H1 (cell line): ENCODE measurements at regions not wholly inside any gene's neighbourhood (a gene's known extent, or its start where the extent isn't known, plus 50 kb on each side); places are given as distances from the start of the nearest gene placed in this dataset.
A peak's percentile ranks its signal among the peaks of the same experiment; 100 is the strongest.

Experiments used
- CTCF ChIA-PET: fragments of 300-600 bp; sonication (Branson Sonifier 250); formaldehyde crosslinking; loops from one replicate; lab custom pipeline; 2021; ENCODE audit not compliant: partially characterized antibody; lab: Charles Lee
- POLR2A ChIA-PET: fragments of 300-600 bp; sonication (Branson Sonifier 250); formaldehyde crosslinking; loops from one replicate; lab custom pipeline; 2021; ENCODE audit warnings: inconsistent platforms; ENCODE audit not compliant: partially characterized antibody; lab: Charles Lee
- DNase-seq, 2 experiments: peaks; one replicate each; pipeline versions ENCODE4 v3.0.0 to v3.0.0-alpha.2; 2010 to 2022; ENCODE audit warnings: low spot score in 2 of 2, low read depth in 1 of 2, mixed read lengths in 1 of 2
- FAIRE-seq: peaks from 2 replicates; lab custom pipeline; 2011; peaks lifted over from hg19 to GRCh38; lab: Jason Lieb, UNC
- H2AFZ ChIP-seq: 2 replicates; pipeline ENCODE4 v1.8.1; 2012; ENCODE audit warnings: low read length, inconsistent platforms
- H2AK5ac ChIP-seq: 2 replicates; pipeline ENCODE4 v1.6.1; 2013; ENCODE audit warnings: low read depth, low read length
- H2BK120ac ChIP-seq: replicated peaks from 2 replicates; pipeline ENCODE3; 2013; ENCODE audit warnings: low read depth, low read length, inconsistent platforms
- H2BK12ac ChIP-seq: 2 replicates; pipeline ENCODE4 v1.6.1; 2013; ENCODE audit warnings: low read depth, low read length
- H2BK15ac ChIP-seq: 2 replicates; pipeline ENCODE4 v1.6.1; 2013; ENCODE audit warnings: low read length
- H2BK20ac ChIP-seq: 2 replicates; pipeline ENCODE4 v1.6.1; 2013; ENCODE audit warnings: low read length
- H2BK5ac ChIP-seq: 2 replicates; pipeline ENCODE4 v1.6.1; 2013; ENCODE audit warnings: low read depth, low read length
- H3K14ac ChIP-seq: 2 replicates; pipeline ENCODE4 v1.6.1; 2013; ENCODE audit warnings: inconsistent platforms; ENCODE audit not compliant: insufficient read length
- H3K18ac ChIP-seq: 2 replicates; pipeline ENCODE4 v1.6.1; 2013; ENCODE audit warnings: low read length; ENCODE audit errors: extremely low read depth
- H3K23ac ChIP-seq: 2 replicates; pipeline ENCODE4 v1.6.1; 2013; ENCODE audit warnings: inconsistent platforms; ENCODE audit not compliant: insufficient read length
- H3K23me2 ChIP-seq: 2 replicates; pipeline ENCODE4 v1.6.1; 2013; ENCODE audit warnings: low read depth, low read length
- H3K27ac ChIP-seq: 2 replicates; pipeline ENCODE4 v1.6.1; 2011; ENCODE audit warnings: low read depth, low read length, inconsistent platforms
- H3K27me3 ChIP-seq, 4 experiments: replicated peaks in 1 of 4; 1 replicate in 1 of 4; 2 replicates in 3 of 4; pipeline versions ENCODE4 v1.6.1 to v1.8.1; 2011 to 2013; ENCODE audit warnings: low read length in 3 of 4, mild to moderate bottlenecking in 3 of 4, inconsistent platforms in 2 of 4, mixed read lengths in 2 of 4, moderate library complexity in 1 of 4; ENCODE audit not compliant: control insufficient read depth in 3 of 4, insufficient read depth in 3 of 4; ENCODE audit errors: extremely low read depth in 1 of 4
- H3K36me3 ChIP-seq, 4 experiments: 2 replicates each; pipeline versions ENCODE4 v1.6.1 to v1.8.1; 2011 to 2013; ENCODE audit warnings: mild to moderate bottlenecking in 4 of 4, low read length in 3 of 4, moderate library complexity in 2 of 4, control low read depth in 1 of 4, inconsistent platforms in 1 of 4; ENCODE audit not compliant: insufficient read depth in 4 of 4, control insufficient read depth in 2 of 4
- H3K4ac ChIP-seq: replicated peaks from 2 replicates; pipeline ENCODE3; 2013; ENCODE audit warnings: low read length, low read depth, mixed read lengths, inconsistent platforms; ENCODE audit not compliant: insufficient read length
- H3K4me1 ChIP-seq, 4 experiments: replicated peaks in 1 of 4; 1 replicate in 1 of 4; 2 replicates in 3 of 4; pipeline versions ENCODE4 v1.6.1 to v1.8.1; 2011 to 2013; ENCODE audit warnings: low read length in 3 of 4, inconsistent platforms in 2 of 4, mixed read lengths in 1 of 4; ENCODE audit not compliant: insufficient read depth in 4 of 4, control insufficient read depth in 3 of 4
- H3K4me2 ChIP-seq, 2 experiments: 2 replicates each; pipeline versions ENCODE4 v1.6.1 to v1.8.1; 2011 to 2013; ENCODE audit warnings: low read depth in 2 of 2, low read length in 2 of 2, control low read depth in 1 of 2, inconsistent platforms in 1 of 2, mild to moderate bottlenecking in 1 of 2; ENCODE audit not compliant: insufficient read depth in 1 of 2
- H3K4me3 ChIP-seq, 4 experiments: fragments of 200-600, 300-600 bp in 1 of 4; sonication (generic), shearing (Covaris generic), sonication (Bioruptor Twin) in 1 of 4; 2 replicates each; pipeline versions ENCODE4 v1.5.1 to v1.8.1; 2011 to 2016; ENCODE audit warnings: low read length in 4 of 4, low read depth in 3 of 4, control low read depth in 2 of 4, inconsistent platforms in 2 of 4, mild to moderate bottlenecking in 2 of 4, mixed read lengths in 1 of 4, moderate library complexity in 1 of 4; ENCODE audit not compliant: insufficient read depth in 2 of 4; ENCODE audit errors: extremely low read depth in 1 of 4
- H3K56ac ChIP-seq: replicated peaks from 2 replicates; pipeline ENCODE3; 2013; ENCODE audit warnings: low read depth, mild to moderate bottlenecking, mixed read lengths, low read length, inconsistent platforms; ENCODE audit not compliant: insufficient read length
- H3K79me1 ChIP-seq: 2 replicates; pipeline ENCODE4 v1.6.1; 2013; ENCODE audit warnings: low read depth, low read length, control low read depth
- H3K79me2 ChIP-seq, 2 experiments: 2 replicates each; pipeline versions ENCODE4 v1.6.1 to v1.8.1; 2012 to 2013; ENCODE audit warnings: low read length in 2 of 2, mild to moderate bottlenecking in 2 of 2, inconsistent platforms in 1 of 2; ENCODE audit not compliant: insufficient read depth in 2 of 2, control insufficient read depth in 1 of 2
- H3K9ac ChIP-seq, 4 experiments: replicated peaks in 1 of 4; 1 replicate in 1 of 4; 2 replicates in 3 of 4; pipeline versions ENCODE4 v1.6.1 to v1.8.1; 2011 to 2013; ENCODE audit warnings: low read depth in 3 of 4, low read length in 3 of 4, control low read depth in 2 of 4, mild to moderate bottlenecking in 2 of 4, moderate library complexity in 2 of 4, inconsistent platforms in 1 of 4; ENCODE audit errors: extremely low read depth in 1 of 4
- H3K9me3 ChIP-seq, 2 experiments: 2 replicates each; pipeline versions ENCODE4 v1.6.1 to v1.8.1; 2012 to 2013; ENCODE audit warnings: mild to moderate bottlenecking in 2 of 2, moderate library complexity in 2 of 2, control low read depth in 1 of 2, inconsistent platforms in 1 of 2, low read depth in 1 of 2, low read length in 1 of 2, mixed read lengths in 1 of 2; ENCODE audit not compliant: insufficient read depth in 2 of 2
- H4K20me1 ChIP-seq, 2 experiments: replicated peaks in 1 of 2; 2 replicates each; pipeline versions ENCODE3 to v1.8.1; 2011 to 2013; ENCODE audit warnings: inconsistent platforms in 2 of 2, low read length in 2 of 2, mild to moderate bottlenecking in 1 of 2; ENCODE audit not compliant: insufficient read depth in 2 of 2, control insufficient read depth in 1 of 2
- H4K5ac ChIP-seq: 2 replicates; pipeline ENCODE4 v1.6.1; 2013; ENCODE audit warnings: low read length, low read depth, mixed read lengths, inconsistent platforms; ENCODE audit not compliant: insufficient read length
- H4K8ac ChIP-seq: 2 replicates; pipeline ENCODE4 v1.8.0; 2013; ENCODE audit warnings: mild to moderate bottlenecking, moderate library complexity, low read length, inconsistent platforms; ENCODE audit not compliant: insufficient read depth; ENCODE audit errors: extremely low read depth
- H4K91ac ChIP-seq: replicated peaks from 2 replicates; pipeline ENCODE3; 2013; ENCODE audit warnings: low read length, mixed read lengths, inconsistent platforms; ENCODE audit not compliant: insufficient read length
- ASH2L ChIP-seq: fragments of 200-600, 300-600 bp; sonication (generic); IDR thresholded peaks from one replicate; pipeline ENCODE4 v1.7.1; 2017; ENCODE audit warnings: low read length
- CHD1 ChIP-seq: IDR thresholded peaks from 2 replicates; pipeline ENCODE4 v1.6.1; 2012; ENCODE audit warnings: low read depth, low read length, improper control_type of control experiment
- CTBP2 ChIP-seq: IDR thresholded peaks from 2 replicates; pipeline ENCODE4 v1.7.0; 2011; ENCODE audit warnings: borderline replicate concordance, mild to moderate bottlenecking, moderate library complexity, mixed read lengths, low read length; ENCODE audit not compliant: insufficient read depth, insufficient read length
- HDAC2 ChIP-seq, 2 experiments: fragments of 300-600 bp in 1 of 2; sonication (generic) in 1 of 2; IDR thresholded peaks; 2 replicates each; pipeline ENCODE4 v1.6.1; 2011 to 2012; ENCODE audit warnings: low read depth in 2 of 2, low read length in 2 of 2, mild to moderate bottlenecking in 2 of 2, moderate library complexity in 2 of 2, borderline replicate concordance in 1 of 2, inconsistent platforms in 1 of 2
- JUN ChIP-seq: IDR thresholded peaks from 2 replicates; pipeline ENCODE4 v1.6.1; 2011; ENCODE audit warnings: low read depth, mild to moderate bottlenecking, improper control_type of control experiment, low read length
- KDM1A ChIP-seq: fragments of 200-600, 300-600 bp; sonication (generic); IDR thresholded peaks from 2 replicates; pipeline ENCODE4 v1.7.1; 2016; ENCODE audit warnings: mild to moderate bottlenecking, low read length, borderline replicate concordance
- MAX ChIP-seq: IDR thresholded peaks from 2 replicates; pipeline ENCODE4 v1.6.1; 2012; ENCODE audit warnings: inconsistent platforms
- NANOG ChIP-seq: IDR thresholded peaks from 2 replicates; pipeline ENCODE4 v1.6.1; 2011; ENCODE audit warnings: low read length, low read depth, mild to moderate bottlenecking, inconsistent platforms; ENCODE audit not compliant: insufficient read depth, poor library complexity, severe bottlenecking
- PHF8 ChIP-seq: fragments of 200-600 bp; sonication (generic); conservative IDR thresholded peaks from 2 replicates; pipeline ENCODE4 v1.7.1; 2012; ENCODE audit warnings: low read depth, mild to moderate bottlenecking, inconsistent platforms, low read length, moderate library complexity
- POLR2AphosphoS5 ChIP-seq: IDR thresholded peaks from 2 replicates; pipeline ENCODE4 v1.6.1; 2011; ENCODE audit warnings: low read depth, low read length
- SUZ12 ChIP-seq: fragments of 200-600 bp; sonication (generic); IDR thresholded peaks from 2 replicates; pipeline ENCODE4 v1.6.1; 2012; ENCODE audit warnings: mild to moderate bottlenecking, inconsistent platforms, low read length, moderate library complexity, mixed read lengths
- TCF12 ChIP-seq: IDR thresholded peaks from 2 replicates; pipeline ENCODE4 v1.6.1; 2011; ENCODE audit warnings: low read depth, mild to moderate bottlenecking, low read length
- WGBS, 2 experiments: shearing (Covaris generic) in 1 of 2; methylation state at CpG; one replicate each; pipeline versions ENCODE4 v1.1.6 to v1.1.7; 2013 to 2015; ENCODE audit warnings: low lambda C conversion rate in 2 of 2, mixed read lengths in 2 of 2, inconsistent platforms in 1 of 2, low coverage in 1 of 2, missing lambda C conversion rate in 1 of 2; ENCODE audit not compliant: insufficient replicate concordance in 2 of 2, insufficient coverage in 1 of 2, insufficient read length in 1 of 2; ENCODE audit errors: extremely low coverage in 1 of 2, missing lambda C conversion rate in 1 of 2; 5-methylcytosine and 5-hydroxymethylcytosine counted together

- H2BK20ac ChIP-seq, result no peak overlapping the region
- H4K20me1 ChIP-seq, result no peaks in the 10 kb centered on the region
- H3K4me1 ChIP-seq, result peaks cover 0 to 11% (median 6%) of the 10 kb centered on the region in 4 experiments; a peak in 5 of 7 replicates
- FAIRE-seq (peak; percentile 28), DNase-seq (peak; percentile 41 to 53)
- H3K23ac ChIP-seq, result no peak overlapping the region
- CTCF ChIA-PET, result no interaction called here
- H3K36me3 ChIP-seq, result no peaks in the 10 kb centered on the region
- no peak overlapping the region for H4K8ac ChIP-seq
- WGBS, 2 experiments, result 9% methylated on average over 3 of the region's 3 CpGs; no CpG with 5 or more reads in 1 of the 2 experiments
- no peak overlapping the region for H3K56ac ChIP-seq
- no peak overlapping the region for H2AK5ac ChIP-seq
- H2AFZ ChIP-seq, result no peak overlapping the region
- H3K79me2 ChIP-seq, result no peaks in the 10 kb centered on the region
- POLR2A ChIA-PET, result no interaction called here
- H3K4ac ChIP-seq, result no peak overlapping the region
- no peak overlapping the region for H2BK120ac ChIP-seq
- H3K4me3 ChIP-seq, result 0 out of 8 replicates have a peak overlapping the region, but pooled peaks of 1 of the 4 experiments have one; percentile 2
- H3K79me1 ChIP-seq, result no peaks in the 10 kb centered on the region
- peak overlapping the region; percentile 42 to 52; a peak in 2 of 4 replicates for H3K4me2 ChIP-seq
- H4K5ac ChIP-seq, result no peak overlapping the region
- H3K23me2 ChIP-seq, result no peaks in the 10 kb centered on the region
- TF ChIP-seq SUZ12 (no peak), JUN (no peak), KDM1A (no peak; the same call in 1 of the 2 replicates), PHF8 (no peak), CHD1 (no peak), MAX (no peak), POLR2AphosphoS5 (0 out of 2 replicates have a peak, but pooled peaks have one; percentile 14), ASH2L (peak; percentile 24), NANOG (peak; percentile 16), TCF12 (peak; percentile 86; the same call in 1 of the 2 replicates), CTBP2 (peak; percentile 87), HDAC2 (IDR thresholded peaks at IDR 0.05; ENCODE audit: borderline replicate concordance in 1 of 2, low read depth in 2 of 2, low read length in 2 of 2) (peak in 1 of 2 experiments; percentile 67; a peak in 1 of 4 replicates)
- H3K9ac ChIP-seq, result no peak overlapping the region
- no peak overlapping the region for H3K27ac ChIP-seq
- H3K14ac ChIP-seq, result no peak overlapping the region
- H2BK15ac ChIP-seq, result no peak overlapping the region
- no peaks in the 10 kb centered on the region for H3K9me3 ChIP-seq
- no peak overlapping the region for H2BK5ac ChIP-seq
- no peak overlapping the region for H4K91ac ChIP-seq
- peaks cover 0 to 4% (median 1%) of the 10 kb centered on the region in 4 experiments; a peak in 3 of 7 replicates for H3K27me3 ChIP-seq
- H2BK12ac ChIP-seq, result no peak overlapping the region
- H3K18ac ChIP-seq, result no peak overlapping the region
These were observed 181.8 kb downstream of the GRIN2B start for GRCh38 chr12:13799574-13799973.
